ENCODE measurements at regions not wholly inside any gene's neighbourhood (a gene's known extent, or its start where the extent isn't known, plus 50 kb on each side); places are given as distances from the start of the nearest gene placed in this dataset.

GRCh38 chr3:118097226-118097625 lies 937.4 kb downstream of the IGSF11 start:
- no peak overlapping the region for H3K27ac Mint-ChIP-seq (ENCODE audit: unreplicated experiment)
- Histone ChIP-seq H3K36me3 (ENCODE audit: control insufficient read depth, insufficient read depth, low read length) (no peaks in the 10 kb centered on the region), H3K4me3 (ENCODE audit: low read depth, low read length) (no peak overlapping the region), H3K9me3 (peaks cover 13% of the 10 kb centered on the region; the same call in 1 of the 2 replicates), H3K27me3 (replicated peaks; ENCODE audit: control insufficient read depth, insufficient read depth, low read length) (no peaks in the 10 kb centered on the region), H3K4me1 (no peaks in the 10 kb centered on the region)
- no TSS peak for BruUV-seq (replicated peaks)
- no peaks in the 10 kb centered on the region for H3K36me3 Mint-ChIP-seq (ENCODE audit: insufficient read depth, unreplicated experiment)
- no peak overlapping the region for H3K4me3 Mint-ChIP-seq (ENCODE audit: unreplicated experiment)
- no peaks in the 10 kb centered on the region for H3K27me3 Mint-ChIP-seq (ENCODE audit: insufficient read depth, unreplicated experiment)
- TF ChIP-seq, protein P1, sequence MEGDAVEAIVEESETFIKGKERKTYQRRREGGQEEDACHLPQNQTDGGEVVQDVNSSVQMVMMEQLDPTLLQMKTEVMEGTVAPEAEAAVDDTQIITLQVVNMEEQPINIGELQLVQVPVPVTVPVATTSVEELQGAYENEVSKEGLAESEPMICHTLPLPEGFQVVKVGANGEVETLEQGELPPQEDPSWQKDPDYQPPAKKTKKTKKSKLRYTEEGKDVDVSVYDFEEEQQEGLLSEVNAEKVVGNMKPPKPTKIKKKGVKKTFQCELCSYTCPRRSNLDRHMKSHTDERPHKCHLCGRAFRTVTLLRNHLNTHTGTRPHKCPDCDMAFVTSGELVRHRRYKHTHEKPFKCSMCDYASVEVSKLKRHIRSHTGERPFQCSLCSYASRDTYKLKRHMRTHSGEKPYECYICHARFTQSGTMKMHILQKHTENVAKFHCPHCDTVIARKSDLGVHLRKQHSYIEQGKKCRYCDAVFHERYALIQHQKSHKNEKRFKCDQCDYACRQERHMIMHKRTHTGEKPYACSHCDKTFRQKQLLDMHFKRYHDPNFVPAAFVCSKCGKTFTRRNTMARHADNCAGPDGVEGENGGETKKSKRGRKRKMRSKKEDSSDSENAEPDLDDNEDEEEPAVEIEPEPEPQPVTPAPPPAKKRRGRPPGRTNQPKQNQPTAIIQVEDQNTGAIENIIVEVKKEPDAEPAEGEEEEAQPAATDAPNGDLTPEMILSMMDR (IDR thresholded peaks at IDR 0.05; ENCODE audit: insufficient read depth in 1 of 2, low read depth in 1 of 2, low read length in 1 of 2, severe bottlenecking in 1 of 2, unreplicated experiment in 1 of 2), result no peak
- CTCF ChIA-PET, result no interaction called here
- H3K4me1 Mint-ChIP-seq (ENCODE audit: low read depth, unreplicated experiment), result no peaks in the 10 kb centered on the region
- POLR2A ChIA-PET, result no interaction called here
- no peak for DNase-seq
- intact Hi-C loops (cut with micrococcal nuclease; ENCODE audit: unreplicated experiment), result no loop called here
- H3K9me3 Mint-ChIP-seq (ENCODE audit: unreplicated experiment), result peaks cover 6% of the 10 kb centered on the region

- peaks cover 1% of the 10 kb centered on the region for H3K9me3 Mint-ChIP-seq (ENCODE audit: unreplicated experiment)
- no peak for DNase-seq
- no peak overlapping the region for H3K27ac Mint-ChIP-seq (ENCODE audit: unreplicated experiment)
- H3K4me3 Mint-ChIP-seq (ENCODE audit: unreplicated experiment), result no peak overlapping the region
- Histone ChIP-seq H3K36me3 (ENCODE audit: control insufficient read depth, insufficient read depth, low read length) (no peaks in the 10 kb centered on the region), H3K9me3 (peaks cover 10% of the 10 kb centered on the region; the same call in 1 of the 2 replicates), H3K27me3 (replicated peaks; ENCODE audit: control insufficient read depth, insufficient read depth, low read length) (no peaks in the 10 kb centered on the region), H3K4me1 (no peaks in the 10 kb centered on the region), H3K4me3 (ENCODE audit: low read depth, low read length) (no peak overlapping the region)
- H3K4me1 Mint-ChIP-seq (ENCODE audit: low read depth, unreplicated experiment), result no peaks in the 10 kb centered on the region
- TF ChIP-seq, protein P1 (IDR thresholded peaks at IDR 0.05; ENCODE audit: insufficient read depth in 1 of 2, low read depth in 1 of 2, low read length in 1 of 2, severe bottlenecking in 1 of 2, unreplicated experiment in 1 of 2), result no peak
- ChIA-PET CTCF (no interaction called here), POLR2A (no interaction called here)
- no TSS peak for BruUV-seq (replicated peaks)
- no peaks in the 10 kb centered on the region for H3K36me3 Mint-ChIP-seq (ENCODE audit: insufficient read depth, unreplicated experiment)
- no peaks in the 10 kb centered on the region for H3K27me3 Mint-ChIP-seq (ENCODE audit: insufficient read depth, unreplicated experiment)
- intact Hi-C loops (cut with micrococcal nuclease; ENCODE audit: unreplicated experiment), result no loop called here
Observed at GRCh38 chr3:118097660-118098059, 937.0 kb downstream of the IGSF11 start.

GRCh38 chr3:118098827-118099226 lies 935.8 kb downstream of the IGSF11 start:
- no peaks in the 10 kb centered on the region; the same call in 1 of the 2 replicates for H3K9me3 ChIP-seq
- no peak overlapping the region for H3K4me3 ChIP-seq (ENCODE audit: low read depth, low read length)
- Mint-ChIP-seq H3K27ac (ENCODE audit: unreplicated experiment) (no peak overlapping the region), H3K4me1 (ENCODE audit: low read depth, unreplicated experiment) (no peaks in the 10 kb centered on the region), H3K4me3 (ENCODE audit: unreplicated experiment) (no peak overlapping the region), H3K9me3 (ENCODE audit: unreplicated experiment) (no peaks in the 10 kb centered on the region), H3K27me3 (ENCODE audit: insufficient read depth, unreplicated experiment) (no peaks in the 10 kb centered on the region), H3K36me3 (ENCODE audit: insufficient read depth, unreplicated experiment) (no peaks in the 10 kb centered on the region)
- no peaks in the 10 kb centered on the region for H3K36me3 ChIP-seq (ENCODE audit: control insufficient read depth, insufficient read depth, low read length)
- H3K4me1 ChIP-seq, result no peaks in the 10 kb centered on the region
- H3K27me3 ChIP-seq (replicated peaks; ENCODE audit: control insufficient read depth, insufficient read depth, low read length), result no peaks in the 10 kb centered on the region
- DNase-seq, result no peak
- POLR2A ChIA-PET, result no interaction called here
- BruUV-seq (replicated peaks), result no TSS peak
- TF ChIP-seq, protein P1 (IDR thresholded peaks at IDR 0.05; ENCODE audit: insufficient read depth in 1 of 2, low read depth in 1 of 2, low read length in 1 of 2, severe bottlenecking in 1 of 2, unreplicated experiment in 1 of 2), result no peak
- CTCF ChIA-PET, result no interaction called here
- intact Hi-C loops (cut with micrococcal nuclease; ENCODE audit: unreplicated experiment), result no loop called here
